K562 (cell line): ENCODE measurements at regions not wholly inside any gene's neighbourhood (a gene's known extent, or its start where the extent isn't known, plus 50 kb on each side); places are given as distances from the start of the nearest gene placed in this dataset.

Experiments
- MCM5 ChIP-seq: fragments of 450-650 bp; IDR thresholded peaks from 2 replicates; pipeline ENCODE4 v1.6.1; 2016; ENCODE audit warnings: low read depth
- TF ChIP-seq, protein P1 (sequence below), 2 experiments: fragments of 450-650 bp in 1 of 2; sonication (generic) in 1 of 2; formaldehyde crosslinking in 1 of 2; IDR thresholded peaks in 1 of 2; conservative IDR thresholded peaks in 1 of 2; 2 replicates each; pipeline versions ENCODE4 v1.6.1 to v1.8.1; 2016 to 2023; ENCODE audit warnings: mild to moderate bottlenecking in 2 of 2, moderate library complexity in 2 of 2, inconsistent platforms in 1 of 2, missing genetic modification reagents in 1 of 2
- TF ChIP-seq, protein P2 (sequence below), 2 experiments: fragments of 450-650 bp in 1 of 2; sonication (generic) in 1 of 2; formaldehyde crosslinking in 1 of 2; IDR thresholded peaks; 2 replicates each; pipeline versions ENCODE4 v1.7.1 to v1.9.0; 2016 to 2022; ENCODE audit warnings: inconsistent platforms in 1 of 2, mild to moderate bottlenecking in 1 of 2, missing genetic modification reagents in 1 of 2

DNA sequence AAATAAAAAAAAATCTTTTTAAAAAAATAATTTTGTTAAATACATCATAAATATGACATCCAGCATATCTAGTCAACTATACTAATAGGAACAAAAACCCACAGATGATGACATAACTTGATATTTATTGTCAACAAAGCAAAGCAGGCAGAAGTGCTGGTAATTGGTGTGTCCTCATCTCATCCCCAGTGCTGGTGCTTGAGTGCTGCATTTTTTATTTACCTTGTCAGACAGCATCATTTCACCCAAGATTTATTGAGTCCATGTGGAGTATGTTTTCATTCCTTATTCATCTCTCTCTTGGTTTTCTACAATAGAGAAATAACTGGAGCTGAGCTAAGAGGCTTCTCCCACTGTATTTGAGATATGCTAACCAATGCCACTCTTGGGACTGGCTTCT is 191.6 kb upstream of the SLC14A2 start (continued):
- no peak for TF ChIP-seq MCM5
- TF ChIP-seq, protein P1, sequence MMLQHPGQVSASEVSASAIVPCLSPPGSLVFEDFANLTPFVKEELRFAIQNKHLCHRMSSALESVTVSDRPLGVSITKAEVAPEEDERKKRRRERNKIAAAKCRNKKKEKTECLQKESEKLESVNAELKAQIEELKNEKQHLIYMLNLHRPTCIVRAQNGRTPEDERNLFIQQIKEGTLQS (IDR thresholded peaks at IDR 0.05) = no peak
- TF ChIP-seq, protein P1 (CRISPR knock-in tag; conservative IDR thresholded peaks at IDR 0.05) = no peak
- TF ChIP-seq, protein P2, sequence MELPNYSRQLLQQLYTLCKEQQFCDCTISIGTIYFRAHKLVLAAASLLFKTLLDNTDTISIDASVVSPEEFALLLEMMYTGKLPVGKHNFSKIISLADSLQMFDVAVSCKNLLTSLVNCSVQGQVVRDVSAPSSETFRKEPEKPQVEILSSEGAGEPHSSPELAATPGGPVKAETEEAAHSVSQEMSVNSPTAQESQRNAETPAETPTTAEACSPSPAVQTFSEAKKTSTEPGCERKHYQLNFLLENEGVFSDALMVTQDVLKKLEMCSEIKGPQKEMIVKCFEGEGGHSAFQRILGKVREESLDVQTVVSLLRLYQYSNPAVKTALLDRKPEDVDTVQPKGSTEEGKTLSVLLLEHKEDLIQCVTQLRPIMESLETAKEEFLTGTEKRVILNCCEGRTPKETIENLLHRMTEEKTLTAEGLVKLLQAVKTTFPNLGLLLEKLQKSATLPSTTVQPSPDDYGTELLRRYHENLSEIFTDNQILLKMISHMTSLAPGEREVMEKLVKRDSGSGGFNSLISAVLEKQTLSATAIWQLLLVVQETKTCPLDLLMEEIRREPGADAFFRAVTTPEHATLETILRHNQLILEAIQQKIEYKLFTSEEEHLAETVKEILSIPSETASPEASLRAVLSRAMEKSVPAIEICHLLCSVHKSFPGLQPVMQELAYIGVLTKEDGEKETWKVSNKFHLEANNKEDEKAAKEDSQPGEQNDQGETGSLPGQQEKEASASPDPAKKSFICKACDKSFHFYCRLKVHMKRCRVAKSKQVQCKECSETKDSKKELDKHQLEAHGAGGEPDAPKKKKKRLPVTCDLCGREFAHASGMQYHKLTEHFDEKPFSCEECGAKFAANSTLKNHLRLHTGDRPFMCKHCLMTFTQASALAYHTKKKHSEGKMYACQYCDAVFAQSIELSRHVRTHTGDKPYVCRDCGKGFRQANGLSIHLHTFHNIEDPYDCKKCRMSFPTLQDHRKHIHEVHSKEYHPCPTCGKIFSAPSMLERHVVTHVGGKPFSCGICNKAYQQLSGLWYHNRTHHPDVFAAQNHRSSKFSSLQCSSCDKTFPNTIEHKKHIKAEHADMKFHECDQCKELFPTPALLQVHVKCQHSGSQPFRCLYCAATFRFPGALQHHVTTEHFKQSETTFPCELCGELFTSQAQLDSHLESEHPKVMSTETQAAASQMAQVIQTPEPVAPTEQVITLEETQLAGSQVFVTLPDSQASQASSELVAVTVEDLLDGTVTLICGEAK (IDR thresholded peaks at IDR 0.05) = no peak
- TF ChIP-seq, protein P2 (CRISPR knock-in tag; IDR thresholded peaks at IDR 0.05) = no peak
